HG03378 (cell line): ENCODE measurements at regions not wholly inside any gene's neighbourhood (a gene's known extent, or its start where the extent isn't known, plus 50 kb on each side); places are given as distances from the start of the nearest gene placed in this dataset.

Source experiments
- ATAC-seq: cut with Tn5 transposase; IDR thresholded peaks from one replicate; pipeline ENCODE4 v1.9.1; 2021; ENCODE audit warnings: mild to moderate bottlenecking, moderate library complexity; ENCODE audit not compliant: unreplicated experiment

- no peak for ATAC-seq
Measured at GRCh38 chr2:181300600-181301291, 156.4 kb upstream of the ITGA4 start.

- peak; percentile 39 for ATAC-seq
Measured at GRCh38 chr2:181304011-181304844, 153.0 kb upstream of the ITGA4 start.

DNA sequence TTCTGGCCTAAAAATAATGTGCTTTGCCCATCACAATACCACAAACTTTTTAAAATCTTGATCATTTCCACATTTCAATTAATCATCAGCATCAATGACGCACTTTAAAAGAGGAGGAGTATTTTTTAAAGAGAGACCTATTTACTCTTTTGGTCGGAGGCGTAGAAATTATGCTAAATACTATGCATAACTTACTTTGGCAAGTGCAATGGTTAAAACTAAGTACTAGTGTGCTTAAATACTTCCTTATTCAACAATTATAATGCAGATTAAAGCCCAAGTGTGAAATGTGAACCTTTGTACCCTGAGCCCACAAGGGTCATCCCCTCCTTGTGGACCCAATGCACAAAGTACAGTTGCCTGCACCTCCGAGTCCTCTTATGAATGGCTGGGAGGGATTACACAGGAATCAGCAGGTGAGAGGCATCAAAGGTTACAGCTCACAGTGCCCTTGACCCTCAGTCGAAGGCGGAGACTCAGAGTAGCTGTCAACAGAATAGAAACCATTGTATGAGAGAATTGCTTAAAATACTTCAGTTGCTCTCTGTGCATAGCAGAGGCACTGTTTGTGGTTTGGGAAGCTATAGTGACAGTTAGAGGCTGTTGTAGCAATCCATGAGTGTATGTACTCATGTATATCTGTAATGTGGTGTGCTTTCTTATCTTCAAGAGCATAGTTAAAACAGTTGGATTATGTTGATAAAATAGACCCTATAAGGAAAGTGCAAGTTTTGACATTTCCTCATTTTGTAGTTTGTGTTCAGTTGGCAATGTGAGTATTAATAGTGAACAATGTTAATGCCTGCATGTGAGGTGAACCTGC is 151.7 kb upstream of the ITGA4 start:
- ATAC-seq: peak; percentile 90

GRCh38 chr2:181306785-181307184 is 150.4 kb upstream of the ITGA4 start:
- peak; percentile 17 for ATAC-seq

GRCh38 chr2:181307203-181307991 is 149.8 kb upstream of the ITGA4 start:
- ATAC-seq: no peak

DNA sequence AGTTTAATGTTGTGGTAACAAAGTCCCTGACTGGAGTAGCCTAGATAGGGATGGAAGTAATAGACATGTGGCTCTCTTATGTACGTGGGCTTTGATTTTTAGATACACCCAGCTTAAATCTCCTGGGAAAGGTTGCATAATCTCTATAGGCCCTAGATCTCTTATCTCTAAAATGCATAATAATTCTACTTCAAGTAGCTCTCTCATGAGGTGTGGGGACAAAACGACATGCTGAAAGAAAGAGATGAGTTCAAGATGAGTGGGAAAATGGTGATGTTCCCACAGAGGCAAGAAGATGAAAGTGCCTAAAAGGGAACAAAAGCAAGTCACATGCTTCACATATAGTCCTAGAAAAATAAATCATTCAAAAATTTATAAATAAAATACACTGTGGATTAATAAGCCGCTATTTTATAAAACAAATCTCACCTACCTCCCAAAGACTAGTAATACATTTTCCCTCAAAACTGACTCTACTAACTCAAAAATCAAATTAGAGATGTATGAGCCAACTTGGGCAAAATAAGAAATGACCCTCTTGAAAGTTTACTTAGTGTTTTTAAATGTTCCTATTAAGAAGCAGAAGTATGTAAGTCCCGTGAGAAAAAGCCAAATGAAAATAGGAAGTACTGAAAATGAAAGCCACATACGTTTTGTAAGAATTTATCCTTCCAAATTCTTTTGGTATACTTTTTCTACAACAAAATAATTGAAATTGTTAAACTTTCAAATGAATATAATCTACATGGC is 148.2 kb upstream of the ITGA4 start:
- no peak for ATAC-seq

- ATAC-seq: no peak
Measured at GRCh38 chr2:181309586-181309985, 147.6 kb upstream of the ITGA4 start.

DNA sequence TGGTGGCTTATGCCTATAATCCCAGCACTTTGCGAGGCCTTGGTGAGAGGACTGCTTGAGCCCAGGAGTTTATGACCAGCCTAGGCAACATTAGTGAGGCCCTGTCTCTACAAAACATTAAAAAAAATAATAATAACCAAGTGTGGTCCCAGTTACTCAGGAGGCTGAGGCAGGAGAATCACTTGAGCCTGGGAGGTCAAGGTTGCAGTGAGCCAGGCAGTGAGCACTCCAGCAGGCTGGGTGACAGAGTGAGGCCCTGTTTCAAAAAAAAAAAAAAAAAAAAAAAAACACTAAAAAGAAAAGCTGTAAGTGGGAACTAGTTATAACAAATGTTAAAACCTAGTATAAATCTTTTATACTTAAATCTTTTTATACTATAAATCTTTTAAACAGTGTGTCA is 146.2 kb upstream of the ITGA4 start:
- ATAC-seq: no peak

DNA sequence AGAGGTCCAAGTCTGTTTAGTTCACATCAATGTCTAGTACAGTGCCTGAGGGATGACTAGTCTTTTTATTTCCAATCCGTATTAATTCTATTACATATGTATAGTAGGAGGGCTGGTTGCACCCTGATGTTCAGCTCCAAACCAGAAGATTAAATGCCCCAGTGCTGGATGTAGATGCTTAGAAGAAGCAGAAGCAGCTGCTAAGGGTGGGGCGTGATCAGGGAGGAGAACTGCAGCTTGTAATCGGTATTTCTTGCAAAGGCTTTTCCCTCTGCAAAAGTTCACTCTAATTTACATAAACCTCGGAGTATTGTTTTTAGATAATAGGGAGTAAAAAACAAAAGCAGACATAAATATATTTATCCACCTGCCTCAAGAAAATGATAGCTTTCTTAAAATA is 145.3 kb upstream of the ITGA4 start:
- ATAC-seq: no peak

DNA sequence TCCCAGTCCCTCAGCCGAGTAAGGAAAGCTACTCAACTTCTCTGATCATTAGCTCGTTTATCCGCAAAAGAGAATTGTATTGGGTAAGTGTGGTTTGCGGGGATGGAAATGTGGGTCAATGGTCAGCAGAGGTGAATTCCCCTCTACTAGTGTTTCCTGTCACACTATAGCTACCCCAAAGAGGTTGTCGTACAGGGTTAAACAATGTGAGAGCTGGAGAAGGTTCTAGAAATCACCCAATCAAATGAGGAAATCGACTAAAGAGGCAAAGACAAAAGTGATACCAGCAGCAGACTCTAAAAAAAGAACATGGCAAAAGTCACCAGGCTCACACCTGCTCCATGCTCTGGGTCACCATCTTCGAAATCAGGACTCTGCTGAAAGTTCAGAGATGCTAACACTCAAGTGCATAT is 144.7 kb upstream of the ITGA4 start:
- peak; percentile 85 for ATAC-seq

GRCh38 chr2:181313845-181314244 is 143.3 kb upstream of the ITGA4 start:
- ATAC-seq: no peak

DNA sequence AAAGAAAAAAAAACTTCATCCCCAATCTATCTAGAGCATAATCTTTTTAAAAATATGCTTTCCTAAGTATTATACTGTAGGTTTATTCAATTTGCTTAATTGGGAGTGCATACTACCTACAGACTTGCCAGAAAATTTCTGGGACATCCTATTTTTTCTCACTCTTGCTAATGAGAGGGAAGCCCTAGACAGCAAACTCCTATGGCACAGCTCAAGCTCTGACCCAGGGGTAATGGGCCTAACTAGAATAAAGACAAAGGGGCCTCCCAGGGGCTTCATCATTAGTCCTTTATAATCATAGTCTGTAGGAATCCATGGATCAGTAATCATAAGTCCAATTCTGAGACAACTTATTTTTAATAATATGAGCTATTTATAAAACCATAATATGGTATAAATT is 142.6 kb upstream of the ITGA4 start:
- no peak for ATAC-seq

- no peak for ATAC-seq
Measured at GRCh38 chr2:181317511-181317910, 139.7 kb upstream of the ITGA4 start.

GRCh38 chr2:181318504-181319280 is 138.5 kb upstream of the ITGA4 start:
- no peak for ATAC-seq

DNA sequence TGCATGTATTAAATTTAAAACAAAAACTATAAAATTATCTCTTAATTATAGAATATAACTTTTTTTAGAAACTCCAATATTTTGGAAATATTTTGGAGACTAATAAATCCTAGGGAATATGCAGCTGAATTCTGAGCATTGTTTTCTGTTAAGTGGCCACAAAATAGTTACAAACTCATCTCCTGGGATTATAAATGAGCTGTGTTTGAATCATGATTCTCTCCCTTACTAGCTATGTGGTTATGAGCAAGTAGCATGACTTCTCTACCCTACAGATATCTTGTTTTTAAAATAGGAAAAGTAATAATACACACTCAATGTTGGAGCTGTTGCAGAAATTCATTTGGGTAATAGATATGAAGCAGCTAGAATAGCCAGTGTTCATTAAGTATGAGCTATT is 137.9 kb upstream of the ITGA4 start:
- no peak for ATAC-seq

- ATAC-seq: no peak
Measured at GRCh38 chr2:181320638-181321037, 136.5 kb upstream of the ITGA4 start.

GRCh38 chr2:181324912-181325311 is 132.3 kb upstream of the ITGA4 start:
- ATAC-seq: no peak

- ATAC-seq: no peak
Measured at GRCh38 chr2:181326661-181327060, 130.5 kb upstream of the ITGA4 start.

- no peak for ATAC-seq
Measured at GRCh38 chr2:181330286-181330685, 126.9 kb upstream of the ITGA4 start.
